ENCODE measurements at regions not wholly inside any gene's neighbourhood (a gene's known extent, or its start where the extent isn't known, plus 50 kb on each side); places are given as distances from the start of the nearest gene placed in this dataset.

GRCh38 chr4:11843927-11844326 is 415.2 kb upstream of the HS3ST1 start:
- Histone ChIP-seq H4K20me1 (ENCODE audit: insufficient read depth) (no peaks in the 10 kb centered on the region), H3K4me2 (ENCODE audit: low read length) (no peak overlapping the region), H3K79me2 (replicated peaks; ENCODE audit: insufficient read depth, low read length) (no peaks in the 10 kb centered on the region), H3K9me2 (ENCODE audit: insufficient read depth, low read length) (no peaks in the 10 kb centered on the region), H3F3A (ENCODE audit: insufficient read depth, low read length, poor library complexity, severe bottlenecking) (no peaks in the 10 kb centered on the region), H3K9me3 (ENCODE audit: low read length) (no peaks in the 10 kb centered on the region), H3K27ac (ENCODE audit: low read length) (no peak overlapping the region), H3K4me3 (ENCODE audit: low read length) (no peak overlapping the region), H3K27me3 (ENCODE audit: insufficient read depth, low read depth, low read length) (no peaks in the 10 kb centered on the region), H2AFZ (ENCODE audit: low read depth, low read length) (no peak overlapping the region), H3K9ac (ENCODE audit: low read length) (no peak overlapping the region), H3K36me3 (ENCODE audit: insufficient read depth, low read length) (no peaks in the 10 kb centered on the region)
- TF ChIP-seq TAF1 (IDR thresholded peaks at IDR 0.05; ENCODE audit: low read depth) (no peak), CTCF (IDR thresholded peaks at IDR 0.05; ENCODE audit: poor library complexity, severe bottlenecking) (no peak), RAD21 (conservative IDR thresholded peaks at IDR 0.05) (no peak), POLR2AphosphoS5 (IDR thresholded peaks at IDR 0.05) (no peak), EP300 (conservative IDR thresholded peaks at IDR 0.05; ENCODE audit: poor library complexity, severe bottlenecking) (no peak), SMC3 (conservative IDR thresholded peaks at IDR 0.05; ENCODE audit: poor library complexity) (no peak), MXI1 (conservative IDR thresholded peaks at IDR 0.05; ENCODE audit: poor library complexity, severe bottlenecking) (no peak), EZH2 (IDR thresholded peaks at IDR 0.05; ENCODE audit: borderline replicate concordance, insufficient read depth, low read length, poor library complexity, severe bottlenecking) (no peak)
- TF ChIP-seq, protein P1, sequence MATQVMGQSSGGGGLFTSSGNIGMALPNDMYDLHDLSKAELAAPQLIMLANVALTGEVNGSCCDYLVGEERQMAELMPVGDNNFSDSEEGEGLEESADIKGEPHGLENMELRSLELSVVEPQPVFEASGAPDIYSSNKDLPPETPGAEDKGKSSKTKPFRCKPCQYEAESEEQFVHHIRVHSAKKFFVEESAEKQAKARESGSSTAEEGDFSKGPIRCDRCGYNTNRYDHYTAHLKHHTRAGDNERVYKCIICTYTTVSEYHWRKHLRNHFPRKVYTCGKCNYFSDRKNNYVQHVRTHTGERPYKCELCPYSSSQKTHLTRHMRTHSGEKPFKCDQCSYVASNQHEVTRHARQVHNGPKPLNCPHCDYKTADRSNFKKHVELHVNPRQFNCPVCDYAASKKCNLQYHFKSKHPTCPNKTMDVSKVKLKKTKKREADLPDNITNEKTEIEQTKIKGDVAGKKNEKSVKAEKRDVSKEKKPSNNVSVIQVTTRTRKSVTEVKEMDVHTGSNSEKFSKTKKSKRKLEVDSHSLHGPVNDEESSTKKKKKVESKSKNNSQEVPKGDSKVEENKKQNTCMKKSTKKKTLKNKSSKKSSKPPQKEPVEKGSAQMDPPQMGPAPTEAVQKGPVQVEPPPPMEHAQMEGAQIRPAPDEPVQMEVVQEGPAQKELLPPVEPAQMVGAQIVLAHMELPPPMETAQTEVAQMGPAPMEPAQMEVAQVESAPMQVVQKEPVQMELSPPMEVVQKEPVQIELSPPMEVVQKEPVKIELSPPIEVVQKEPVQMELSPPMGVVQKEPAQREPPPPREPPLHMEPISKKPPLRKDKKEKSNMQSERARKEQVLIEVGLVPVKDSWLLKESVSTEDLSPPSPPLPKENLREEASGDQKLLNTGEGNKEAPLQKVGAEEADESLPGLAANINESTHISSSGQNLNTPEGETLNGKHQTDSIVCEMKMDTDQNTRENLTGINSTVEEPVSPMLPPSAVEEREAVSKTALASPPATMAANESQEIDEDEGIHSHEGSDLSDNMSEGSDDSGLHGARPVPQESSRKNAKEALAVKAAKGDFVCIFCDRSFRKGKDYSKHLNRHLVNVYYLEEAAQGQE (IDR thresholded peaks at IDR 0.05; ENCODE audit: borderline replicate concordance): no peak

GRCh38 chr4:11843340-11843739 is 414.6 kb upstream of the HS3ST1 start:
- no peaks in the 10 kb centered on the region for H4K20me1 ChIP-seq (ENCODE audit: insufficient read depth)
- no peaks in the 10 kb centered on the region for H3K9me2 ChIP-seq (ENCODE audit: insufficient read depth, low read length)
- no peaks in the 10 kb centered on the region for H3K27me3 ChIP-seq (ENCODE audit: insufficient read depth, low read depth, low read length)
- H3K36me3 ChIP-seq (ENCODE audit: insufficient read depth, low read length): no peaks in the 10 kb centered on the region
- no peak overlapping the region for H3K27ac ChIP-seq (ENCODE audit: low read length)
- no peak overlapping the region for H3K4me2 ChIP-seq (ENCODE audit: low read length)
- H3K4me3 ChIP-seq (ENCODE audit: low read length): no peak overlapping the region
- no peak overlapping the region for H3K9ac ChIP-seq (ENCODE audit: low read length)
- TF ChIP-seq TAF1 (IDR thresholded peaks at IDR 0.05; ENCODE audit: low read depth) (no peak), EP300 (conservative IDR thresholded peaks at IDR 0.05; ENCODE audit: poor library complexity, severe bottlenecking) (no peak), MXI1 (conservative IDR thresholded peaks at IDR 0.05; ENCODE audit: poor library complexity, severe bottlenecking) (no peak), SMC3 (conservative IDR thresholded peaks at IDR 0.05; ENCODE audit: poor library complexity) (no peak), CTCF (IDR thresholded peaks at IDR 0.05; ENCODE audit: poor library complexity, severe bottlenecking) (no peak), RAD21 (conservative IDR thresholded peaks at IDR 0.05) (no peak)
- TF ChIP-seq, protein P1 (IDR thresholded peaks at IDR 0.05; ENCODE audit: borderline replicate concordance): no peak
- H2AFZ ChIP-seq (ENCODE audit: low read depth, low read length): no peak overlapping the region
- no peaks in the 10 kb centered on the region for H3F3A ChIP-seq (ENCODE audit: insufficient read depth, low read length, poor library complexity, severe bottlenecking)
- no peaks in the 10 kb centered on the region for H3K9me3 ChIP-seq (ENCODE audit: low read length)
- H3K79me2 ChIP-seq (replicated peaks; ENCODE audit: insufficient read depth, low read length): no peaks in the 10 kb centered on the region
